OCI-LY7 (cell line): ENCODE measurements at regions not wholly inside any gene's neighbourhood (a gene's known extent, or its start where the extent isn't known, plus 50 kb on each side); places are given as distances from the start of the nearest gene placed in this dataset.

ENCODE experiments used
- BruUV-seq: library from RNA; stranded (reverse); fragments of 400-500 nt; replicated peaks from 2 replicates; lab custom pipeline; 2021; lab: Mats Ljungman, UMichigan
- CTCF ChIA-PET: fragments of 300-600 bp; sonication (Branson Sonifier 250); formaldehyde crosslinking; loops from one replicate; lab custom pipeline; 2022; ENCODE audit warnings: antibody characterized with exemption; ENCODE audit not compliant: unreplicated experiment; lab: Charles Lee
- POLR2A ChIA-PET: fragments of 300-600 bp; sonication (Branson Sonifier 250); formaldehyde crosslinking; loops from one replicate; lab custom pipeline; 2022; ENCODE audit warnings: antibody characterized with exemption; lab: Charles Lee
- DNase-seq: peaks from one replicate; pipeline ENCODE4 v3.0.0-alpha.2; 2015; ENCODE audit warnings: low spot score
- H2AFZ ChIP-seq: fragments of 200-600 bp; sonication (generic), shearing (Covaris generic); 2 replicates; pipeline ENCODE4 v1.6.1; 2014; ENCODE audit warnings: mild to moderate bottlenecking, antibody characterized with exemption, low read length, moderate library complexity
- H3K27ac ChIP-seq: fragments of 200-600 bp; sonication (generic); 2 replicates; pipeline ENCODE4 v1.5.1; 2014; ENCODE audit warnings: mixed run types, low read depth, mild to moderate bottlenecking, moderate library complexity, low read length, inconsistent platforms; ENCODE audit not compliant: poor library complexity, severe bottlenecking
- H3K36me3 ChIP-seq: fragments of 200-600 bp; sonication (generic); 2 replicates; pipeline ENCODE4 v1.6.1; 2014; ENCODE audit warnings: mild to moderate bottlenecking, antibody characterized with exemption, low read length, moderate library complexity, mixed read lengths; ENCODE audit not compliant: insufficient read depth
- H3K4me1 ChIP-seq: fragments of 200-600 bp; sonication (generic); 2 replicates; pipeline ENCODE4 v1.5.1; 2014; ENCODE audit warnings: mild to moderate bottlenecking, low read length; ENCODE audit not compliant: insufficient read depth, poor library complexity, severe bottlenecking
- H3K4me2 ChIP-seq: fragments of 200-600 bp; sonication (generic); 2 replicates; pipeline ENCODE4 v1.6.1; 2014; ENCODE audit warnings: mild to moderate bottlenecking, low read length
- H3K4me3 ChIP-seq: fragments of 200-600 bp; sonication (generic); 2 replicates; pipeline ENCODE4 v1.5.1; 2014; ENCODE audit warnings: mild to moderate bottlenecking, low read depth, low read length; ENCODE audit not compliant: poor library complexity, severe bottlenecking
- H3K79me2 ChIP-seq: fragments of 200-600 bp; sonication (generic); 2 replicates; pipeline ENCODE4 v1.6.1; 2016; ENCODE audit warnings: low read depth, mild to moderate bottlenecking, low read length, moderate library complexity, mixed read lengths; ENCODE audit not compliant: insufficient read depth
- H3K9me2 ChIP-seq: fragments of 200-600 bp; sonication (generic); 2 replicates; pipeline ENCODE4 v1.6.1; 2016; ENCODE audit warnings: mild to moderate bottlenecking, low read length, mixed read lengths; ENCODE audit not compliant: insufficient read depth
- H3K9me3 ChIP-seq: fragments of 200-600 bp; sonication (generic); 2 replicates; pipeline ENCODE4 v1.6.1; 2014; ENCODE audit warnings: mild to moderate bottlenecking, mixed run types, low read length, mixed read lengths
- H4K20me1 ChIP-seq: fragments of 200-600 bp; sonication (generic); 2 replicates; pipeline ENCODE4 v1.6.1; 2014; ENCODE audit warnings: mild to moderate bottlenecking, antibody characterized with exemption, low read length, moderate library complexity, mixed read lengths; ENCODE audit not compliant: insufficient read depth
- CTCF ChIP-seq: fragments of 200-600 bp; sonication (generic); conservative IDR thresholded peaks from 2 replicates; pipeline ENCODE4 v1.5.1; 2014; ENCODE audit warnings: mild to moderate bottlenecking, antibody characterized with exemption, low read length, moderate library complexity, mixed read lengths
- EZH2phosphoT487 ChIP-seq: fragments of 200-600 bp; sonication (generic); IDR thresholded peaks from 2 replicates; pipeline ENCODE4 v1.6.1; 2018; ENCODE audit warnings: low read depth, borderline replicate concordance, mild to moderate bottlenecking, mixed run types, antibody characterized with exemption, low read length, moderate library complexity, mixed read lengths
- intact Hi-C: fragments of 100-400 bp; cut with micrococcal nuclease; formaldehyde crosslinking; loops from one replicate; pipeline ENCODE4 v1.10.0; 2022; ENCODE audit not compliant: unreplicated experiment

GRCh38 chr21:34205811-34206571, 132.6 kb downstream of the MRPS6 start:
- ChIA-PET POLR2A (interaction anchor here (0.6 to 1.2 kb wide), 4 partner anchors 30 to 1605 kb away, joined by 3 to 8 read pairs (median 3); no protein-coding TSS in a partner anchor), CTCF (no interaction called here)
- Histone ChIP-seq H3K79me2 (no peaks in the 10 kb centered on the region), H3K27ac (no peak overlapping the region), H3K4me3 (no peak overlapping the region), H3K9me2 (no peaks in the 10 kb centered on the region), H4K20me1 (no peaks in the 10 kb centered on the region), H3K4me1 (no peaks in the 10 kb centered on the region), H3K36me3 (no peaks in the 10 kb centered on the region), H2AFZ (no peak overlapping the region), H3K9me3 (no peaks in the 10 kb centered on the region), H3K4me2 (no peak overlapping the region)
- BruUV-seq = no TSS peak
- DNase-seq = no peak
- TF ChIP-seq CTCF (no peak), EZH2phosphoT487 (no peak)
- intact Hi-C loops = no loop called here

GRCh38 chr21:34213959-34214358, 140.6 kb downstream of the MRPS6 start:
- intact Hi-C loops = no loop called here
- no peaks in the 10 kb centered on the region for H3K79me2 ChIP-seq

More at GRCh38 chr21:34213959-34214358, 140.6 kb downstream of the MRPS6 start:
- Histone ChIP-seq H3K36me3 (no peaks in the 10 kb centered on the region), H2AFZ (no peak overlapping the region), H3K9me3 (no peaks in the 10 kb centered on the region), H3K4me3 (no peak overlapping the region), H3K4me2 (no peak overlapping the region), H4K20me1 (no peaks in the 10 kb centered on the region), H3K9me2 (no peaks in the 10 kb centered on the region), H3K4me1 (no peaks in the 10 kb centered on the region), H3K27ac (no peak overlapping the region)
- POLR2A ChIA-PET = interaction anchor here (0.6 kb wide), 1 partner anchor 1539 kb away, joined by 3 read pairs; no protein-coding TSS in a partner anchor
- DNase-seq = no peak
- no peak for TF ChIP-seq CTCF
- TF ChIP-seq EZH2phosphoT487 = no peak
- CTCF ChIA-PET = no interaction called here
- BruUV-seq = no TSS peak
